OCI-LY1 (cell line): ENCODE measurements at regions not wholly inside any gene's neighbourhood (a gene's known extent, or its start where the extent isn't known, plus 50 kb on each side); places are given as distances from the start of the nearest gene placed in this dataset.

ENCODE experiments used
- H2AFZ ChIP-seq: fragments of 200-600 bp; sonication (generic), shearing (Covaris generic); 2 replicates; pipeline ENCODE4 v1.6.0; 2014; ENCODE audit warnings: antibody characterized with exemption, mild to moderate bottlenecking, low read length
- H3F3A ChIP-seq: fragments of 200-600 bp; sonication (generic), shearing (Covaris generic); 2 replicates; pipeline ENCODE4 v1.6.0; 2014; ENCODE audit warnings: mild to moderate bottlenecking, antibody characterized with exemption, low read length, moderate library complexity; ENCODE audit not compliant: insufficient read depth
- H3K27ac ChIP-seq: fragments of 200-600 bp; sonication (generic); 2 replicates; pipeline ENCODE4 v1.5.1; 2014; ENCODE audit warnings: low read length, mixed run types, mild to moderate bottlenecking, low read depth; ENCODE audit not compliant: poor library complexity, severe bottlenecking
- H3K27me3 ChIP-seq: fragments of 200-600 bp; sonication (generic); 2 replicates; pipeline ENCODE4 v1.6.0; 2014; ENCODE audit warnings: antibody characterized with exemption, mild to moderate bottlenecking, low read length, moderate library complexity; ENCODE audit not compliant: insufficient read depth
- H3K36me3 ChIP-seq: fragments of 200-600 bp; sonication (generic); 2 replicates; pipeline ENCODE4 v1.6.1; 2014; ENCODE audit warnings: mild to moderate bottlenecking, antibody characterized with exemption, low read length, moderate library complexity, mixed read lengths; ENCODE audit not compliant: insufficient read depth
- H3K4me1 ChIP-seq: fragments of 200-600 bp; sonication (generic); 2 replicates; pipeline ENCODE4 v1.5.1; 2014; ENCODE audit warnings: mild to moderate bottlenecking, low read length, moderate library complexity; ENCODE audit not compliant: insufficient read depth, severe bottlenecking
- H3K4me2 ChIP-seq: fragments of 200-600 bp; sonication (generic), shearing (Covaris generic); 2 replicates; pipeline ENCODE4 v1.6.1; 2014; ENCODE audit warnings: low read length
- H3K4me3 ChIP-seq: fragments of 200-600 bp; sonication (generic); 2 replicates; pipeline ENCODE4 v1.5.1; 2014; ENCODE audit warnings: low read length, low read depth, mild to moderate bottlenecking, mixed read lengths; ENCODE audit not compliant: poor library complexity, severe bottlenecking
- H3K79me2 ChIP-seq: fragments of 200-600 bp; shearing (Covaris generic); 2 replicates; pipeline ENCODE4 v1.6.1; 2016; ENCODE audit warnings: mixed run types, low read length, mixed read lengths; ENCODE audit not compliant: insufficient read depth
- H3K9ac ChIP-seq: fragments of 200-600 bp; sonication (generic), shearing (Covaris generic); 2 replicates; pipeline ENCODE4 v1.6.1; 2014; ENCODE audit warnings: mild to moderate bottlenecking, low read length, mixed read lengths
- H3K9me2 ChIP-seq: fragments of 200-600 bp; sonication (generic), shearing (Covaris generic); 2 replicates; pipeline ENCODE4 v1.6.1; 2014; ENCODE audit warnings: low read depth, mild to moderate bottlenecking, low read length, mixed read lengths
- H3K9me3 ChIP-seq: fragments of 200-600 bp; shearing (Covaris generic); 2 replicates; pipeline ENCODE4 v1.6.1; 2014; ENCODE audit warnings: low read length, mixed read lengths
- H4K20me1 ChIP-seq: fragments of 200-600 bp; sonication (generic), shearing (Covaris generic); 2 replicates; pipeline ENCODE4 v1.6.0; 2016; ENCODE audit warnings: mild to moderate bottlenecking, low read length; ENCODE audit not compliant: insufficient read depth
- EZH2 ChIP-seq: fragments of 200-600 bp; sonication (generic), shearing (Covaris generic); IDR thresholded peaks from 2 replicates; pipeline ENCODE4 v1.8.0; 2017; ENCODE audit warnings: borderline replicate concordance, mixed run types, mild to moderate bottlenecking, antibody characterized with exemption, low read length, moderate library complexity, mixed read lengths
- TF ChIP-seq, protein P1 (sequence below): fragments of 200-600 bp; sonication (generic), shearing (Covaris generic); IDR thresholded peaks from 2 replicates; pipeline ENCODE4 v1.5.1; 2017; ENCODE audit warnings: mild to moderate bottlenecking, antibody characterized with exemption, low read length, moderate library complexity, mixed read lengths

DNA sequence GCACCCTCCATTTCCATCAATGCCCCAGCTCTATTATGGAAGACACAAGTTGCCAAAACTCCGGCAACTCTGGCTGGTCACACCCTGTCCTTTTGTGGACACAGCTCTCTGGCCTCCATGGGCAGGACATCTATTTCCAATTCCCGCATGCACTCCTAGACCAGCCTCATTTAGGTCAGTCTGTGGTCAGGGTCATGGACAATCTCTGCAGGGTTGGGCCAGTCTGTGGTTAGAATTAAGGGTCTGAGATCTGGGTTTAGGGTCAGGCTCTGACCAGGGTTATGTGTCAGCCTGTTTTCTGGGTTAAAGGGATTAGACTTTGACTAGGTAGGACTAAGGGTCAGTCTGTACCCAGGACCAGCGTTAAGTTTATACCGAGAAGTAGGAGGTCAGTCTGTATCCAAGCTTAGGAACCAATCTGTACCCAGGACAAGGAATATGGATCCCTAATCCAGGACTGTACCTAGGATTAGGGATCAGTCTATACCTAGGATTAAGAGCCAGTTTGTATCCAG lies 82.4 kb downstream of the VEGFA start:
- no peaks in the 10 kb centered on the region for H3K9me2 ChIP-seq
- H3K27me3 ChIP-seq, result peaks cover 8% of the 10 kb centered on the region; the same call in 1 of the 2 replicates
- no peaks in the 10 kb centered on the region for H3K36me3 ChIP-seq
- no peak for TF ChIP-seq EZH2
- TF ChIP-seq, protein P1, sequence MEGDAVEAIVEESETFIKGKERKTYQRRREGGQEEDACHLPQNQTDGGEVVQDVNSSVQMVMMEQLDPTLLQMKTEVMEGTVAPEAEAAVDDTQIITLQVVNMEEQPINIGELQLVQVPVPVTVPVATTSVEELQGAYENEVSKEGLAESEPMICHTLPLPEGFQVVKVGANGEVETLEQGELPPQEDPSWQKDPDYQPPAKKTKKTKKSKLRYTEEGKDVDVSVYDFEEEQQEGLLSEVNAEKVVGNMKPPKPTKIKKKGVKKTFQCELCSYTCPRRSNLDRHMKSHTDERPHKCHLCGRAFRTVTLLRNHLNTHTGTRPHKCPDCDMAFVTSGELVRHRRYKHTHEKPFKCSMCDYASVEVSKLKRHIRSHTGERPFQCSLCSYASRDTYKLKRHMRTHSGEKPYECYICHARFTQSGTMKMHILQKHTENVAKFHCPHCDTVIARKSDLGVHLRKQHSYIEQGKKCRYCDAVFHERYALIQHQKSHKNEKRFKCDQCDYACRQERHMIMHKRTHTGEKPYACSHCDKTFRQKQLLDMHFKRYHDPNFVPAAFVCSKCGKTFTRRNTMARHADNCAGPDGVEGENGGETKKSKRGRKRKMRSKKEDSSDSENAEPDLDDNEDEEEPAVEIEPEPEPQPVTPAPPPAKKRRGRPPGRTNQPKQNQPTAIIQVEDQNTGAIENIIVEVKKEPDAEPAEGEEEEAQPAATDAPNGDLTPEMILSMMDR, result no peak
- H3K9me3 ChIP-seq, result no peaks in the 10 kb centered on the region
- no peaks in the 10 kb centered on the region for H3K4me1 ChIP-seq
- no peaks in the 10 kb centered on the region for H3F3A ChIP-seq
- no peak overlapping the region for H2AFZ ChIP-seq
- H4K20me1 ChIP-seq, result no peaks in the 10 kb centered on the region
- no peak overlapping the region for H3K27ac ChIP-seq
- H3K4me2 ChIP-seq, result no peak overlapping the region
- H3K4me3 ChIP-seq, result no peak overlapping the region
- H3K9ac ChIP-seq, result no peak overlapping the region
- H3K79me2 ChIP-seq, result no peaks in the 10 kb centered on the region

DNA sequence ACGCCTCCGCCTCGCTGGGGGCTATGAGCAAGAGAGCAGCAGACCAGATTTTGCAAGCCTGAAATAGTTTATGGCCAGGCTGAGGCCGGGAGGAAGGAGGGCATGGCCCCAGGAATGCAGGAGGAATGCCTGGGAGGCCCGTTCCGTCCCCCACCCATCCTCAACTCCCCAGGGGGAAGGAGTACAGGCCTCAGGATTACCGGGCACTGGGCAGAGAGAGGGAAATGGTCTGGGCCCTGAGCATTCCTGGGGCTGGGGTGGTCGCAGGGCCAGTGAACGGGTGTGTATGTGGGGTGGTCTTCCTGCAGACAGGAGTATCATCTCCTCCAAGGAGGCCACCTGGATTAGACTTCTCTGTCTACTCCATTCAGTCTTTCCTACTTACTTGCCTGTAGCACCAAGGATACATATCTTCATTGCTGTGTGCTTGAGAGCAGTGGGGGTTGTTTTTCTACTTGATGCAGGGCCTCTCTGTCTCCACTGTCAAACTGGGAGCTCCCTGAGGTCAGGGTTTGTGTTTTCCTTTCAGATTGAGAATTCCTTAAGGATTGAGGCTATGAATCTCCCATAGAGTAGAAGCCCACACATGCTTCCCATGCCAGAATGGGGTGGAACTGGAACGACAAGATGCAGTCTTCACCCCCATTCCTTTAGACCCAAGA lies 81.3 kb downstream of the VEGFA start:
- Histone ChIP-seq H3K9me3 (no peaks in the 10 kb centered on the region), H2AFZ (no peak overlapping the region), H3F3A (no peaks in the 10 kb centered on the region), H4K20me1 (no peaks in the 10 kb centered on the region), H3K9me2 (no peaks in the 10 kb centered on the region), H3K27me3 (peaks cover 10% of the 10 kb centered on the region; the same call in 1 of the 2 replicates), H3K4me1 (no peaks in the 10 kb centered on the region), H3K4me2 (no peak overlapping the region), H3K79me2 (no peaks in the 10 kb centered on the region), H3K9ac (no peak overlapping the region), H3K36me3 (no peaks in the 10 kb centered on the region), H3K4me3 (no peak overlapping the region), H3K27ac (no peak overlapping the region)
- TF ChIP-seq, protein P1, result no peak
- TF ChIP-seq EZH2, result no peak

DNA sequence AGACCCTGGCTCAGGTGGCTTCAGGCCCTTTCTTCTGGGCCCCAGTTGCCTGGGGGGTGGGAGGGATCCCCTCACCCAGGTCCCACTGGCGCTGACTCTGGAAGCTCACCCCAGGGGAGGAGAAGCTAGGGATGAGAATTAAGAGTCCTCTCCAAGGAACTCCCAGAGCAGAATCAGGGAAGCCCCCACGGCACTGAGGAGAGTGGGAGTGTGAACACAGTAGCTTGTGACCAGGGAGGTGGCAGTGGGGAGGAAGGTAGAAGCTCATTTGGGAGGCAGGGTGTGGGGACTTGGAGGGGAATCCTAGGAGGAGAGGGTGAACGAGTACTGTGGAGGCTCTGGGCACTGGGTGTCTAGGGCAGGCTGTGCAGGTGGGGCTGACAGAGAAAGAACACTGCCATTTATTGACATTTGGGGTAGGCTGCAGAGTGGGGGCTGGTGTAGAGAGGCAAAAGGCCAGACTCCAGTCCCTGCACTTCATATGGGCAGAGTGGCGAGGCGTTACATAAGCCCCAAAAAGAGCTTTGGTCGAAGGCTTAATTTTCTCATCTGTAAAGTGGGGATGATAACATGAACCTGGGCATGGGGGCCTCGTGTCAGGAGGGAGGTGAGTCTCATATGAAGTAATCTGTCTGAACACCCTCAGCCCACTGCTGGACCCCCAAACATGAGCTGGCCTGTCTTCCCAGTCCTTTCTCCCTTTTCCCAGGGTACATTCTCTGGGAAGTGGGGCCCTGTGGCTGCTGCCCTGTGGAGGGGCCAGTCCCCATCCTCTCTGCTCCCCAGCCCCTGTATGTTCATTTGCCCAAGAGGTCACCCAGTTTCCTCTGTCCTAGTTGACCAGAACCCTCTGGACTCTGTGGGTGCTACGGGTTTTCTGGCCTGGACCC lies 80.5 kb downstream of the VEGFA start:
- no peak overlapping the region for H3K27ac ChIP-seq
- H3K4me2 ChIP-seq, result no peak overlapping the region
- H3K27me3 ChIP-seq, result peaks cover 10% of the 10 kb centered on the region; the same call in 1 of the 2 replicates
- H3K4me1 ChIP-seq, result no peaks in the 10 kb centered on the region
- no peak overlapping the region for H3K9ac ChIP-seq
- TF ChIP-seq EZH2, result no peak
- TF ChIP-seq, protein P1, result no peak
- no peak overlapping the region for H2AFZ ChIP-seq
- no peaks in the 10 kb centered on the region for H3K9me2 ChIP-seq
- no peaks in the 10 kb centered on the region for H3K79me2 ChIP-seq
- no peak overlapping the region for H3K4me3 ChIP-seq
- no peaks in the 10 kb centered on the region for H3K36me3 ChIP-seq
- H3F3A ChIP-seq, result no peaks in the 10 kb centered on the region
- H4K20me1 ChIP-seq, result no peaks in the 10 kb centered on the region
- H3K9me3 ChIP-seq, result no peaks in the 10 kb centered on the region
